ENCODE measurements at regions not wholly inside any gene's neighbourhood (a gene's known extent, or its start where the extent isn't known, plus 50 kb on each side); places are given as distances from the start of the nearest gene placed in this dataset.
"Not testable (repeated sequence)": the region's sequence is repeated elsewhere in the genome, so short reads cannot be mapped to it uniquely, and the experiment has no call there.

GRCh38 chrX:67004451-67004850 lies 365.6 kb upstream of the EDA2R start:
- DNase-seq = no peak
- no peak for TF ChIP-seq CTCF (IDR thresholded peaks at IDR 0.05)
- TF ChIP-seq POLR2A (IDR thresholded peaks at IDR 0.05) = no peak
- Histone ChIP-seq H3K36me3 (no peaks in the 10 kb centered on the region), H3K27me3 (no peaks in the 10 kb centered on the region), H3K4me1 (no peaks in the 10 kb centered on the region), H3K9me3 (peaks cover 0 to 5% (median 0%) of the 10 kb centered on the region in 4 donors), H3K4me3 (no peak overlapping the region), H3K27ac (no peak overlapping the region)

- Histone ChIP-seq H3K9me3 (no peaks in the 10 kb centered on the region), H3K36me3 (no peaks in the 10 kb centered on the region), H3K27ac (no peak overlapping the region), H3K4me1 (no peaks in the 10 kb centered on the region), H3K27me3 (no peaks in the 10 kb centered on the region), H3K4me3 (no peak overlapping the region)
- TF ChIP-seq POLR2A (IDR thresholded peaks at IDR 0.05) (no peak), CTCF (IDR thresholded peaks at IDR 0.05) (no peak)
- no peak for DNase-seq
These were observed 355.9 kb upstream of the EDA2R start for GRCh38 chrX:66994729-66995128.

- H3K27me3 ChIP-seq, H3K4me1 ChIP-seq, H3K9me3 ChIP-seq, H3K27ac ChIP-seq, H3K4me3 ChIP-seq, H3K36me3 ChIP-seq, DNase-seq: not testable (repeated sequence)
These were observed 353.2 kb upstream of the EDA2R start for GRCh38 chrX:66992077-66992476.

GRCh38 chrX:66988331-66988730 lies 349.5 kb upstream of the EDA2R start:
- no peak for DNase-seq
- no peak overlapping the region for H3K27ac ChIP-seq
- no peaks in the 10 kb centered on the region for H3K9me3 ChIP-seq
- H3K36me3 ChIP-seq = no peaks in the 10 kb centered on the region
- no peaks in the 10 kb centered on the region for H3K27me3 ChIP-seq
- TF ChIP-seq POLR2A (IDR thresholded peaks at IDR 0.05) (no peak), CTCF (IDR thresholded peaks at IDR 0.05) (no peak)
- H3K4me1 ChIP-seq = no peaks in the 10 kb centered on the region
- no peak overlapping the region for H3K4me3 ChIP-seq

GRCh38 chrX:66961665-66962064 lies 322.8 kb upstream of the EDA2R start:
- no peak for DNase-seq
- H3K4me1 ChIP-seq = no peaks in the 10 kb centered on the region
- H3K4me3 ChIP-seq = no peak overlapping the region
- no peaks in the 10 kb centered on the region for H3K27me3 ChIP-seq
- no peak overlapping the region for H3K27ac ChIP-seq
- TF ChIP-seq CTCF (IDR thresholded peaks at IDR 0.05) = no peak
- no peak for TF ChIP-seq POLR2A (IDR thresholded peaks at IDR 0.05)
- H3K36me3 ChIP-seq = no peaks in the 10 kb centered on the region
- no peaks in the 10 kb centered on the region for H3K9me3 ChIP-seq

- no peak overlapping the region for H3K27ac ChIP-seq
- H3K4me3 ChIP-seq = no peak overlapping the region
- H3K36me3 ChIP-seq = no peaks in the 10 kb centered on the region
- H3K4me1 ChIP-seq = no peaks in the 10 kb centered on the region
- no peaks in the 10 kb centered on the region for H3K27me3 ChIP-seq
- no peaks in the 10 kb centered on the region for H3K9me3 ChIP-seq
- no peak for DNase-seq
- TF ChIP-seq CTCF (IDR thresholded peaks at IDR 0.05) = no peak
- no peak for TF ChIP-seq POLR2A (IDR thresholded peaks at IDR 0.05)
These were observed 292.8 kb upstream of the EDA2R start for GRCh38 chrX:66931713-66932112.

- not testable (repeated sequence) for H3K9me3 ChIP-seq, H3K36me3 ChIP-seq, H3K4me3 ChIP-seq, H3K27ac ChIP-seq, H3K27me3 ChIP-seq, DNase-seq, H3K4me1 ChIP-seq
These were observed 291.6 kb upstream of the EDA2R start for GRCh38 chrX:66930516-66930915.

Data from Peyer's patch (tissue), 4 donors.